ENCODE measurements at regions not wholly inside any gene's neighbourhood (a gene's known extent, or its start where the extent isn't known, plus 50 kb on each side); places are given as distances from the start of the nearest gene placed in this dataset.
"Not testable (repeated sequence)": the region's sequence is repeated elsewhere in the genome, so short reads cannot be mapped to it uniquely, and the experiment has no call there.

DNA sequence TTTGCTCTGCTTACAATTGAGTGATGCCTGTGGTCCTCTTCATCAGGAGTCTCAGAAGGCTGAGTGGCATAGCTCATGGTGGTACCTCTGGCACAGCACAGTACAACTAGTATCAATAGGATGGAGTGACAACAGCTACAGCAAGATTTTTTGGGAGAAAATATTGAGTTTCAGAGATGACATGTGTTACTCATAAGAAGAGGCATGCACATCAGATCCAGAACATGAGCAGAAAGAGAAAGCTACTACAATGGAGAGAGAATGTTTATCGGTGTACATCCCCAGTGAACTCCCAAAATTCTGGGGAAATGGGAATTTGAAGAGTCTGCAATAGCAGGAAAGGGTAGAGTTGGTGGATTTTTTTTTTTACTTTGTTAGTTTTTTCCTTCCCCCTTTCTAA, 130.5 kb upstream of the MB21D2 start:
- DNase-seq, result no peak

- no peak for DNase-seq
Measured at GRCh38 chr3:193049935-193050334, 132.3 kb upstream of the MB21D2 start.

GRCh38 chr3:193051314-193051713, 133.7 kb upstream of the MB21D2 start:
- DNase-seq, result no peak

DNA sequence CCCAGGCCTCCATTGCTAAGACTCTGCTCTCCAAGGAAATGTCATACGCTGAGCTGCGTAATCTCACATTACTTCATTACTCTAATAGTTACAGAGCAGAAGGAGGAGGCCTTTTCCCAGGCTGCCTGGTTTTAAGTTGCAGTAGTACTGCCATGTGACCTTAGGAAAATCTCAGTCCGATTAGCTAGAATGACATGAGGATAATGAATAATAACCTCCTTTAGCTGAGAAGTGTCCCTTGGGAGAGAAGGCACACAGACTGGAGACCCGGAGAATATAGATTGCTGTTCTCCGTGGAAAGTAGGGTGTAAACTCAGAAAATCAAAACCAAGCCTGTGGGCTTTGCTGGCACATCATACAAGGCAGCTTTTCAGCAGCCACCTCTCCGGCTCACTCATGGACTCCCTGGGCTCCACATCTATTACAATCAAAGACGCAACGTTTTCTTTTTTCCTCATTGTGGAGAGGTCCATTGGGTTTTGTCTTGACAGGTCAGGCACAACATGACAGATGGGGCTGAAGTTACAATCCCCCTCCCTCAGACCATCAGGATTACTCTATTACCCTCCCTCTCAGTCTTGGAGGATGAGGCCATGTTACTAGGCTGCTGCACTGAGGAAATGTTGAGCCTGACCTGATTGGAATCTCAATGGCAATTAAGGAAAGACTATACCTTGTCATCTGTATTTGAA, 134.8 kb upstream of the MB21D2 start:
- no peak for DNase-seq

DNA sequence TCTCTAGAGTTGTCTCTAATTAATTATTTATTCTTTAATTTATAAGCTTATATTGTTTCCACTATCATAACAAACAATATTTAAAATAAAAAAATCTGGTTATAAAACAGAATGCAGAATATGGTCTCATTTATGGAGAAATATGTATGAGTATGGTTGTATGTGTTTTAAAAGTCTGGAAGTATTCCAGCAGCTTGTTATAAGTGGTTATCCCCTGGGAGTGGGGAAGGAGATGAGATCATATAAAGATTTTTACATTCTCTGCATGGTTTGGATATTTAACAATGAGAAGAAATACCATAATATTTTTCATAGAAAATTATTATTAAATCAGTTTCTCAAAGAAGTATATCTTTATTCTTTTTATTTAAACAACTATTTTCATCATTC, 135.4 kb upstream of the MB21D2 start:
- DNase-seq, result no peak

GRCh38 chr3:193055352-193055751, 137.7 kb upstream of the MB21D2 start:
- DNase-seq, result no peak

- DNase-seq, result no peak
Measured at GRCh38 chr3:193057616-193058015, 140.0 kb upstream of the MB21D2 start.

DNA sequence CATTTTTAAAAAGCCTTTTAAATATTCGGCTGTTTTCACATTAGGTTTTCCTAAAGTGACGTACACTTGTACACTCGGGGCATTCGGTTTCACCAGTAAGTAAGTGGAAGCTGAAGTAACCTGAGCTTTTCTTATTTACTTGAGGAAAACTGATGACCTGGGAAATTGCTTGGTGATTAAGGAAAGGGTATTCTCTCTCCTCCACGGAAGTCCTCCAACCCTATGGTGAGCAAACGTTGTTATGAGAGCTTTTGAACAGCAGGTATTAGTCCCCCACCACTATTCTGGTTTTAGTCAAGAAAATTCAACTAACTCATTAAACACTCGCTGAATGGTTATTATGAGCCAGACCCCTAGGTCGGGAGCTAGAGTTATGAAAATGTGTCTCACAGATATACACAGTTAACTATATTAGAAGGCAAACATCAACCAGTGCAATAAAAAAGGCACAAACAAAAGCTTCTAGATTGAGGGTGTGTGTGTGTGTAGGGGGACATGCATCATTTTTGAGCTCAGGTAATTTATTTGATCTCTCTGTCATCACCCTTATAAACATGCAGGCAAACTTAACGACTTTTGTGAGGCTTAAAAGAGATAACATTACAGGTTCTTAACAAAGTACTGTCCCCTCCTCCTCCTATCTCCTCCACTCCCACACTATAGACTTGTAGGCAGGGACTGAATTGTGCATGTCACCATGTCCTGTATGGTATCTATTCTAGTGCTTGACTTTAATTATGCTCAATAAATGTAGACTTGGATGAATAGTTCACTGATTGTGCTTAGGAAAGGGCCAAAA, 143.3 kb upstream of the MB21D2 start:
- DNase-seq, result no peak

DNA sequence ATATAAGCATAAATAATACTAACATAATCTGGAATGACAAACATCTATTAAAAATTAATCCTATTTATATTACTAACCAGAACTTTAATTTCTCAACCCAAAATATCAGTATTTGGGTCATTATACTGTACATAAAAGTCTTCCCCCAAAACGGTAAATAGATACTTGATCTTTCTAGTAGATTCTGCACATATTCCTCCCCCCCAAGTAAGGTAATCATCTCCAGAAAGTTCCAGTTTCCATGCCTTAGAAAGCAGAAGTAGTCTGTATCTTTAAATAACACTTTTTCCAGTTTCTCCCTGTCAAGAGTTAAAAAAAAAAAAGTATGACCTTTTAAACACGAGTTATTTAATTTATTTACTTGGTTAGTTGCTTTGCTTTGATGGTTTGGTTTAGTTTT, 150.7 kb upstream of the MB21D2 start:
- no peak for DNase-seq

GRCh38 chr3:193069732-193070131, 152.1 kb upstream of the MB21D2 start:
- not testable (repeated sequence) for DNase-seq

- DNase-seq, result no peak
Measured at GRCh38 chr3:193078996-193079753, 161.5 kb upstream of the MB21D2 start.

- no peak for DNase-seq
Measured at GRCh38 chr3:193080821-193081365, 160.1 kb upstream of the PLAAT1 start.

DNA sequence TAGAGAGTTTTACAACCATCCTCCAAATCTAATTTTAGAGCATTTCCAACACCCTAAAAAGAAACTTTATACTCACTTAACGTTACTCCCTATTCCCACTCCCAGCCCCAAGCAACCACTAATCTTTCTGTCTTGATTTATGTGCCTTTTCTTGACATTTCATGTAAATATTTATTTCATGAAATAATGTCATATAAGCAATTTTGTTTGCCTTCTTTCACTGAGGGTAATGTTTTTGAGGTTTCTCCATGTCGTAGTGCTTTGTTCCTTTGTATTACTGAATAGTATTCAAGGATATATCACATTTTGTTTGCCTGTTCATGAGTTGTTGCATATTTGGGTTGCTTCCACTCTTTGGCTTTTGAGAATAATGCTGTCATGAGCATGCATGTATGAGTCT, 155.4 kb upstream of the PLAAT1 start:
- no peak for DNase-seq

DNA sequence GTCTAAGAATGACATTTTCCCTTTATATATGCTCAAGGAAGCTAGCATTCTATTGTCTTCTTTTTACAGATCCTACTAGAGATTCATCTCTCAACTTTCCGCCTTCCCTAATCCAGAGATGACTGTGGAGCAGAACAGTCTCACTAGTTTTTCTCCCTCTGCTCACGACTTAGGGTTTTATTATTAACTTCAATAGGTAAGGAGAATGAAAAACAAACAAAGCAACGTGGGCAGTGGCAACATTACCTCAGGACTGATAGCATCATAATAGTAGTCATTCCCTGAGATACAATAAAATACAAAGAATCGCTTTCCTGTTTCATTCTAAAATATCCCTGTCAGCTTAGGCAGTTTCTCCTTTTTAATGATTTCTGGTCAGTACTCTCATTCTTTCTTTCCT, 154.3 kb upstream of the PLAAT1 start:
- no peak for DNase-seq

GRCh38 chr3:193087336-193087735, 153.7 kb upstream of the PLAAT1 start:
- no peak for DNase-seq

- DNase-seq, result no peak
Measured at GRCh38 chr3:193095366-193095765, 145.7 kb upstream of the PLAAT1 start.

DNA sequence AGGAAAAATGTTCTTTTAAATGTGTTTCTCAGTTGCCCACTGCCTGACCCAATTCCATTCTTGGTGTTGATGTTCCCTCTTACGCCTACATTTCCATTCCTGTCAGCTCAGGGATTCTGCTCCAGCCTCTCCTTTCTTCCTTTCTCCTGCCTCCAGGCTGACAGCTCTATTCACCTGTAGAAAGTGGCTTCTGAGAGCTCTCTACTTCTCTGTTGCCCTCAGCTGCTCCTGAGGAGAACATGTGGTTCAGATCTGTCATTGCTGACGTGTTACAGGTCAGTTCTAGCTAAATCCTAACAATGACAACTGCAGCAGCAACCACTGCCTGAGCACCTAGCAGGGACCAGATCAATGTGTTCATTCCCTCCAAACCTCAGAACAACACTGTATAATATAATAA, 144.9 kb upstream of the PLAAT1 start:
- DNase-seq, result no peak

GRCh38 chr3:193114431-193115340, 126.3 kb upstream of the PLAAT1 start:
- DNase-seq, result no peak

DNA sequence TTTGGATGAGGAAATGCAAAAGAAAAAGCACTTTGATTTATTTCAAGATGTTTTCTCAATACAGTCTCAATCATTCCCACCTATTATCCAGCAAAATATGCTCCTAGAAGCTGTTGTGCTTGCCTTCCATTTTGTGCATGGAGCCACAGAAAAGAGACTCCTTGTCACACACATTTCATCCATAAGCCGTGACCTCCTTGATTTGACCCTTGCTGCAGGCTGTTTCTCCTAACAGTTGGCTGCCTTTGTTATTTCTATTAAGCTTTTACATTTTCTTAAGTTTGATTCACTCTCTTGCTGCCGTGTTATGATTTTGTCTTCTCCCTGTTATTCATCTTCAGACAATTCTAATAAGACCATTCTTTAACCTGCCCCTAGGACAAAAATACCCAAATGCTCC, 124.2 kb upstream of the PLAAT1 start:
- no peak for DNase-seq

GRCh38 chr3:193118907-193119306, 122.1 kb upstream of the PLAAT1 start:
- no peak for DNase-seq

- no peak for DNase-seq
Measured at GRCh38 chr3:193119926-193120325, 121.1 kb upstream of the PLAAT1 start.

DNA sequence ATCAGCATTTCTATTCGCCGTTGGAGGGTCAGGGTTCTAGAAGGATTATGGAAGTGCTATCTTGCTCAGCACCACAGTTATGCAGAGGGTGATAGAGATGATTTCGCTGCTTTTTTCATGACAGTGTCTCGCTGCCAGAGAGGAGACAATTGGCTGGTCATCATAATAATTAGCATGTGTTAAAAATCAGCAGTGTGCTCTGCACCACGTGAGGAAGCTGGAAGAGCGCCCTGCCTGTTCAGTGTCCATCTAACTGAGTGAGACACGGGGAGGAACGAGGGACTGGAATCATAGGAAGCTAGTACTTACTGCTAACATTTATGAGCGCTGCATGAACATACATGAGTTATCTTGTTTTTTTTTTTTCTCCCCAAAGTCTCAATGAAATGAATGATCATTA, 116.2 kb upstream of the PLAAT1 start:
- DNase-seq, result no peak

DNA sequence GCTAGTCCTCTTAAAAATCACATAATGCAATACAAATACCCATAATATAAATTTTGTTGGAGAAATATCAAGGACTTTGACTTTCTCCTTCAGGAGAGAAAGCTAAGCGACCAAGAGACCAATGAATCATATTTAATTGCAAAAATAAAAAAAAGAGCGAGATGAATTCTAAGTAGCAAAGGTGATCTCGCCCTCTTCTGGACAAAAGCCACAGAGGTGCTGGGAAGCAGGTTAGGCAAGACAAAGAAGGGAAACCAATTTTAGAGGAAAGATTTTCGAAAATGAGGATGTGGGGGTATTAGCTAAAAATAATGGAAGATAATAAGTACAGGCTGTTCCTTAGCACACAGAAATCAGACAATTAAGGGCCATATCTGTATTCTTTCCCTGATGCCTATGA, 111.4 kb upstream of the PLAAT1 start:
- DNase-seq, result no peak
